PC-9 (cell line): ENCODE measurements at regions not wholly inside any gene's neighbourhood (a gene's known extent, or its start where the extent isn't known, plus 50 kb on each side); places are given as distances from the start of the nearest gene placed in this dataset.

Experiments
- BruUV-seq: library from RNA; stranded (reverse); fragments of 400-500 nt; replicated peaks from 2 replicates; lab custom pipeline; 2021; lab: Mats Ljungman, UMichigan
- CTCF ChIA-PET: fragments of 300-600 bp; sonication (Branson Sonifier 250); formaldehyde crosslinking; loops from one replicate; lab custom pipeline; 2022; ENCODE audit warnings: antibody characterized with exemption; lab: Charles Lee
- POLR2A ChIA-PET: fragments of 300-600 bp; sonication (Branson Sonifier 250); formaldehyde crosslinking; loops from one replicate; lab custom pipeline; 2022; ENCODE audit warnings: antibody characterized with exemption; ENCODE audit not compliant: unreplicated experiment; lab: Charles Lee
- DNase-seq, 2 experiments: peaks; one replicate each; pipeline versions ENCODE4 v3.0.0 to v3.0.0-alpha.2; 2015 to 2022; ENCODE audit warnings: mixed read lengths in 1 of 2
- H2AFZ ChIP-seq: fragments of 200-600 bp; sonication (generic); 2 replicates; pipeline ENCODE4 v1.8.1; 2017; ENCODE audit warnings: antibody characterized with exemption
- H3F3A ChIP-seq: fragments of 200-600 bp; sonication (generic); 2 replicates; pipeline ENCODE4 v1.8.1; 2017; ENCODE audit warnings: antibody characterized with exemption, mild to moderate bottlenecking, low read depth; ENCODE audit not compliant: insufficient read depth
- H3K27ac ChIP-seq: fragments of 200-600 bp; sonication (generic); 2 replicates; pipeline ENCODE4 v1.6.1; 2016; ENCODE audit warnings: mixed run types
- H3K27me3 ChIP-seq: fragments of 200-600 bp; sonication (generic); 2 replicates; pipeline ENCODE4 v1.6.1; 2016; ENCODE audit warnings: low read depth, mixed run types; ENCODE audit not compliant: insufficient read depth
- H3K36me3 ChIP-seq: fragments of 200-600 bp; sonication (generic); 2 replicates; pipeline ENCODE4 v1.6.1; 2016; ENCODE audit warnings: low read depth, mixed run types
- H3K4me1 ChIP-seq: fragments of 200-600 bp; sonication (generic); replicated peaks from 2 replicates; pipeline ENCODE4 v1.6.1; 2016; ENCODE audit warnings: mixed run types; ENCODE audit not compliant: insufficient read depth
- H3K4me2 ChIP-seq: fragments of 200-600 bp; sonication (generic); 2 replicates; pipeline ENCODE4 v1.6.1; 2017; ENCODE audit warnings: mixed run types
- H3K4me3 ChIP-seq: fragments of 200-600 bp; sonication (generic); 2 replicates; pipeline ENCODE4 v1.6.1; 2016; ENCODE audit warnings: mixed run types
- H3K79me2 ChIP-seq: fragments of 200-600 bp; sonication (generic); 2 replicates; pipeline ENCODE4 v1.6.1; 2017; ENCODE audit warnings: low read depth, mixed run types
- H3K9me2 ChIP-seq: fragments of 200-600 bp; sonication (generic); 2 replicates; pipeline ENCODE4 v1.8.1; 2017; ENCODE audit warnings: mild to moderate bottlenecking; ENCODE audit not compliant: insufficient read depth
- H3K9me3 ChIP-seq: fragments of 200-600 bp; sonication (generic); 2 replicates; pipeline ENCODE4 v1.8.1; 2016; ENCODE audit warnings: low read depth; ENCODE audit not compliant: insufficient read depth
- H4K20me1 ChIP-seq: fragments of 200-600 bp; sonication (generic); 2 replicates; pipeline ENCODE4 v1.8.1; 2017; ENCODE audit not compliant: insufficient read depth
- CTCF ChIP-seq: fragments of 200-600 bp; sonication (generic); conservative IDR thresholded peaks from 2 replicates; pipeline ENCODE4 v1.6.1; 2017; ENCODE audit warnings: mixed run types, antibody characterized with exemption, mild to moderate bottlenecking, moderate library complexity
- EZH2 ChIP-seq: fragments of 200-600 bp; sonication (generic); IDR thresholded peaks from 2 replicates; pipeline ENCODE4 v1.8.0; 2017; ENCODE audit warnings: antibody characterized with exemption, low read depth
- intact Hi-C: fragments of 100-400 bp; cut with micrococcal nuclease; formaldehyde crosslinking; loops from one replicate; pipeline ENCODE4 v1.10.0; 2022; ENCODE audit not compliant: unreplicated experiment

- Histone ChIP-seq H3K4me2 (no peak overlapping the region), H3K4me3 (no peak overlapping the region), H4K20me1 (no peaks in the 10 kb centered on the region), H3F3A (no peaks in the 10 kb centered on the region), H3K4me1 (no peaks in the 10 kb centered on the region), H3K9me2 (no peaks in the 10 kb centered on the region), H3K27ac (no peak overlapping the region), H3K27me3 (no peaks in the 10 kb centered on the region), H3K36me3 (no peaks in the 10 kb centered on the region), H2AFZ (no peak overlapping the region), H3K9me3 (no peaks in the 10 kb centered on the region), H3K79me2 (no peaks in the 10 kb centered on the region)
- ChIA-PET POLR2A (no interaction called here), CTCF (no interaction called here)
- BruUV-seq = no TSS peak
- TF ChIP-seq EZH2 (no peak), CTCF (no peak)
- DNase-seq = no peak
- intact Hi-C loops = no loop called here
Observed at GRCh38 chr3:70779296-70779695, 466.9 kb upstream of the MDFIC2 start.

- H3F3A ChIP-seq = no peaks in the 10 kb centered on the region
- ChIA-PET CTCF (no interaction called here), POLR2A (no interaction called here)
- H3K9me2 ChIP-seq = no peaks in the 10 kb centered on the region
- no peak overlapping the region for H3K4me2 ChIP-seq
- no peak for DNase-seq
- no peak overlapping the region for H3K27ac ChIP-seq
- no peak overlapping the region for H3K4me3 ChIP-seq
- H3K9me3 ChIP-seq = no peaks in the 10 kb centered on the region
- no peaks in the 10 kb centered on the region for H3K4me1 ChIP-seq
- no peak overlapping the region for H2AFZ ChIP-seq
- H4K20me1 ChIP-seq = no peaks in the 10 kb centered on the region
- no peaks in the 10 kb centered on the region for H3K36me3 ChIP-seq
- H3K27me3 ChIP-seq = no peaks in the 10 kb centered on the region
- no peaks in the 10 kb centered on the region for H3K79me2 ChIP-seq
- TF ChIP-seq CTCF = no peak
- TF ChIP-seq EZH2 = no peak
- no TSS peak for BruUV-seq
- intact Hi-C loops = no loop called here
Observed at GRCh38 chr3:70776081-70776480, 463.6 kb upstream of the MDFIC2 start.

GRCh38 chr3:70775257-70775656 lies 462.8 kb upstream of the MDFIC2 start:
- Histone ChIP-seq H3K9me3 (no peaks in the 10 kb centered on the region), H3K36me3 (no peaks in the 10 kb centered on the region), H3K27ac (no peak overlapping the region), H4K20me1 (no peaks in the 10 kb centered on the region), H3F3A (no peaks in the 10 kb centered on the region), H2AFZ (no peak overlapping the region), H3K4me1 (no peaks in the 10 kb centered on the region), H3K27me3 (no peaks in the 10 kb centered on the region), H3K4me2 (no peak overlapping the region), H3K9me2 (no peaks in the 10 kb centered on the region), H3K4me3 (no peak overlapping the region), H3K79me2 (no peaks in the 10 kb centered on the region)
- no TSS peak for BruUV-seq
- POLR2A ChIA-PET = no interaction called here
- CTCF ChIA-PET = no interaction called here
- no peak for DNase-seq
- intact Hi-C loops = no loop called here
- TF ChIP-seq CTCF (no peak), EZH2 (no peak)
